ENCODE measurements at regions not wholly inside any gene's neighbourhood (a gene's known extent, or its start where the extent isn't known, plus 50 kb on each side); places are given as distances from the start of the nearest gene placed in this dataset.

DNA sequence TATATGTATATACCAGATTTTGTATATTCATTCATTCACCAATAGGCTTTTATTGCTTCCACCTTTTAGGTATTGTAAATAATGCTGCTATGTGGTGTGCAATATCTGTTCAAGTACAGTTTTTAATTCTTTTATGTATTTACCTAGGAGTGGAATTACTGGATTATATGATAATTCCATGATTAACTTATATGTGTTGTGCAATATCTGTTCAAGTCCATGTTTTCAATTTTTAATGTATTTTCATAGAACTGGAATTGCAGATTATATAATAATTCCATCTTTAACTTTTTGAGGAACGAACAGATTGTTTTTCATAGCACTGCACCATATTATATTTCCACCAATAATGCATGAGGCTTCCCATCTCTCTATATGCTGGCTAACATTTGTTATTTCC, 50.6 kb upstream of the L3MBTL4 start:
- no peak overlapping the region for H3K9ac ChIP-seq (ENCODE audit: low read length)
- H4K5ac ChIP-seq (ENCODE audit: low read length), result no peak overlapping the region
- no peak for DNase-seq
- H2BK120ac ChIP-seq (ENCODE audit: low read depth, low read length), result no peak overlapping the region
- H2AK5ac ChIP-seq (ENCODE audit: low read length), result no peak overlapping the region
- H3K4ac ChIP-seq (ENCODE audit: low read depth, low read length), result no peak overlapping the region
- H3K4me3 ChIP-seq (ENCODE audit: low read length), result no peak overlapping the region
- H3K4me1 ChIP-seq (ENCODE audit: control insufficient read depth, low read depth, low read length), result no peaks in the 10 kb centered on the region
- H3K23ac ChIP-seq (ENCODE audit: low read length), result no peak overlapping the region
- H3K27me3 ChIP-seq (ENCODE audit: insufficient read depth, low read length, poor library complexity), result no peaks in the 10 kb centered on the region
- no peaks in the 10 kb centered on the region for H3K79me2 ChIP-seq (ENCODE audit: control insufficient read depth, insufficient read depth, low read length)
- H3K18ac ChIP-seq (ENCODE audit: low read length), result no peak overlapping the region
- H4K8ac ChIP-seq (ENCODE audit: low read depth, low read length), result no peak overlapping the region
- no peaks in the 10 kb centered on the region for H3K79me1 ChIP-seq (ENCODE audit: low read length)
- H3K56ac ChIP-seq (ENCODE audit: low read length), result no peak overlapping the region
- H2BK15ac ChIP-seq (replicated peaks; ENCODE audit: low read depth), result no peak overlapping the region
- no peaks in the 10 kb centered on the region for H3K36me3 ChIP-seq (ENCODE audit: control insufficient read depth, insufficient read depth, low read length)
- no peak overlapping the region for H2BK5ac ChIP-seq (ENCODE audit: low read length)
- no CpG with 5 or more reads among the region's 1 CpG for WGBS (ENCODE audit: extremely low coverage, insufficient coverage, low lambda C conversion rate)
- no peak overlapping the region for H3K27ac ChIP-seq (ENCODE audit: low read depth, low read length)
- H3K4me2 ChIP-seq (ENCODE audit: low read length), result no peak overlapping the region

DNA sequence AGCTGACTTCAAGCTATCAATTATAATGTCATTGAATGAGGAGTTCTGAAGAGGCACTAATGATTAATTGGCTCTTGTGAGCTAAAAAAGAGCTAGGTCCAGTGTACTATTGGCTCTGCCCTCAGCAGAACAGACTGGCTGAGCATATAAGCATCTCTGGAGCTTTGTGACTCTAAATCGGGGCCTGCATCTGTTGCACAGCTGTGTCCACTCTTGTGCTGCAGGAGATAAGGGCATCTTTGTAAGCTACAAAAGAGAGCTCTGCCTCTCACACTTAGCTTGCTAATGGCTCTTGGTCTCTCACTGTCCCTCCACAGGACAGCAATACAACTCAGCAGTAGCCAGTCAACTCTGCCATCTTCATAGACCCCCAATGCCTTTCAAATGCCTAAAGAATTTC, 61.5 kb upstream of the L3MBTL4 start:
- H3K36me3 ChIP-seq (ENCODE audit: control insufficient read depth, insufficient read depth, low read length), result no peaks in the 10 kb centered on the region
- no peak overlapping the region for H3K23ac ChIP-seq (ENCODE audit: low read length)
- no peaks in the 10 kb centered on the region for H3K79me1 ChIP-seq (ENCODE audit: low read length)
- WGBS (ENCODE audit: extremely low coverage, insufficient coverage, low lambda C conversion rate), result no CpG with 5 or more reads among the region's 1 CpG
- H3K79me2 ChIP-seq (ENCODE audit: control insufficient read depth, insufficient read depth, low read length), result no peaks in the 10 kb centered on the region
- H3K4ac ChIP-seq (ENCODE audit: low read depth, low read length), result no peak overlapping the region
- H3K4me1 ChIP-seq (ENCODE audit: control insufficient read depth, low read depth, low read length), result no peaks in the 10 kb centered on the region
- H3K4me2 ChIP-seq (ENCODE audit: low read length), result no peak overlapping the region
- H2BK5ac ChIP-seq (ENCODE audit: low read length), result no peak overlapping the region
- no peak overlapping the region for H2BK15ac ChIP-seq (replicated peaks; ENCODE audit: low read depth)
- H3K4me3 ChIP-seq (ENCODE audit: low read length), result no peak overlapping the region
- H3K27ac ChIP-seq (ENCODE audit: low read depth, low read length), result no peak overlapping the region
- H4K8ac ChIP-seq (ENCODE audit: low read depth, low read length), result no peak overlapping the region
- H3K9ac ChIP-seq (ENCODE audit: low read length), result no peak overlapping the region
- H3K18ac ChIP-seq (ENCODE audit: low read length), result no peak overlapping the region
- no peak overlapping the region for H2AK5ac ChIP-seq (ENCODE audit: low read length)
- H3K56ac ChIP-seq (ENCODE audit: low read length), result no peak overlapping the region
- DNase-seq, result no peak
- no peak overlapping the region for H2BK120ac ChIP-seq (ENCODE audit: low read depth, low read length)
- H4K5ac ChIP-seq (ENCODE audit: low read length), result no peak overlapping the region
- H3K27me3 ChIP-seq (ENCODE audit: insufficient read depth, low read length, poor library complexity), result no peaks in the 10 kb centered on the region

DNA sequence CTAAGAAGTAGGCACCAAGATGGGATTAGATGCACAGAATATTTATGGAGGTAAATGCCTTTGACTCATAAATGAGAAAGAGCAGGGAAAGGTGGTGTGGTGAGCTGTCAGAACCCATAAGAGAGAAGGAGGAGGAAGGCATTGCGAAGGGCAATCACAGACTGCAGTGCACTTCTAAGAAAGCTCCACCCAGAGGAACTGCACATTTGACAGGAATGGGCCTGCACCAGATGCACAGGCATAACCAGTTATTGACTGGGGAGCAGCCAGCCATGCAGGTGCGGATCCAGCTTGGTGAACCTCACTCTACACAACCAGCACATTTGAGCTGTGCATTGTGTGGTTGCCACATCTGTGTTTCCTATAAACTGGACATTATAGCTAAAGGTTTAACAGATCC, 62.2 kb upstream of the L3MBTL4 start:
- DNase-seq, result no peak
- no peak overlapping the region for H2BK15ac ChIP-seq (replicated peaks; ENCODE audit: low read depth)
- no peak overlapping the region for H2BK120ac ChIP-seq (ENCODE audit: low read depth, low read length)
- no peak overlapping the region for H4K8ac ChIP-seq (ENCODE audit: low read depth, low read length)
- no peak overlapping the region for H3K4ac ChIP-seq (ENCODE audit: low read depth, low read length)
- no peak overlapping the region for H3K18ac ChIP-seq (ENCODE audit: low read length)
- H3K27ac ChIP-seq (ENCODE audit: low read depth, low read length), result no peak overlapping the region
- no CpG with 5 or more reads among the region's 2 CpGs for WGBS (ENCODE audit: extremely low coverage, insufficient coverage, low lambda C conversion rate)
- H4K5ac ChIP-seq (ENCODE audit: low read length), result no peak overlapping the region
- no peaks in the 10 kb centered on the region for H3K4me1 ChIP-seq (ENCODE audit: control insufficient read depth, low read depth, low read length)
- no peak overlapping the region for H3K4me2 ChIP-seq (ENCODE audit: low read length)
- no peak overlapping the region for H2AK5ac ChIP-seq (ENCODE audit: low read length)
- H3K79me1 ChIP-seq (ENCODE audit: low read length), result no peaks in the 10 kb centered on the region
- no peak overlapping the region for H3K23ac ChIP-seq (ENCODE audit: low read length)
- no peak overlapping the region for H3K4me3 ChIP-seq (ENCODE audit: low read length)
- H3K36me3 ChIP-seq (ENCODE audit: control insufficient read depth, insufficient read depth, low read length), result no peaks in the 10 kb centered on the region
- no peak overlapping the region for H3K9ac ChIP-seq (ENCODE audit: low read length)
- no peak overlapping the region for H2BK5ac ChIP-seq (ENCODE audit: low read length)
- H3K27me3 ChIP-seq (ENCODE audit: insufficient read depth, low read length, poor library complexity), result no peaks in the 10 kb centered on the region
- no peak overlapping the region for H3K56ac ChIP-seq (ENCODE audit: low read length)
- H3K79me2 ChIP-seq (ENCODE audit: control insufficient read depth, insufficient read depth, low read length), result no peaks in the 10 kb centered on the region

DNA sequence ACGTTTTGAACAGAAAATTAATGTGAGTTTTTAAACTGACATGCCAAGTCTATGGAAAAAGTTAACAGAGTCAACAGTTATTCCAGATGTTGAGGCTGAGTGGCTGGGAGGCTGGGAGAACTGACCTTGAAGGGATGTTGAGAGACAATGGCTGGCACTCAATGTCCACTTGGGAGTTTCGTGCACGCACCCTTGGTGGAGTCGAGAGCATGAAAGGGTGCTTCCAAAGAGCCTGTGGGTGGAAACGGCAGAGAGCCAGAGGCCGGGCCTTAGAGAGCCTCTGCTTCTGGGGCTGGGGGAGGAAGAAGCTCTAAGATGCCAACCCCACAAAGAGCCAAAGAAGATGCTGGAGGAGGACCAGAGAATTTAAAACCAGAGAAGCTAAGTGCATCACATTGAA, 63.4 kb upstream of the L3MBTL4 start:
- H3K23ac ChIP-seq (ENCODE audit: low read length), result no peak overlapping the region
- no peak overlapping the region for H3K18ac ChIP-seq (ENCODE audit: low read length)
- no peak overlapping the region for H2BK120ac ChIP-seq (ENCODE audit: low read depth, low read length)
- no peak overlapping the region for H3K4ac ChIP-seq (ENCODE audit: low read depth, low read length)
- no peaks in the 10 kb centered on the region for H3K36me3 ChIP-seq (ENCODE audit: control insufficient read depth, insufficient read depth, low read length)
- WGBS (ENCODE audit: extremely low coverage, insufficient coverage, low lambda C conversion rate), result 100% methylated on average over 1 of the region's 6 CpGs
- H3K9ac ChIP-seq (ENCODE audit: low read length), result no peak overlapping the region
- no peak overlapping the region for H2BK15ac ChIP-seq (replicated peaks; ENCODE audit: low read depth)
- no peak overlapping the region for H4K5ac ChIP-seq (ENCODE audit: low read length)
- no peak for DNase-seq
- no peak overlapping the region for H4K8ac ChIP-seq (ENCODE audit: low read depth, low read length)
- H3K79me1 ChIP-seq (ENCODE audit: low read length), result no peaks in the 10 kb centered on the region
- H2AK5ac ChIP-seq (ENCODE audit: low read length), result no peak overlapping the region
- no peak overlapping the region for H3K27ac ChIP-seq (ENCODE audit: low read depth, low read length)
- no peak overlapping the region for H3K56ac ChIP-seq (ENCODE audit: low read length)
- no peaks in the 10 kb centered on the region for H3K79me2 ChIP-seq (ENCODE audit: control insufficient read depth, insufficient read depth, low read length)
- H3K4me2 ChIP-seq (ENCODE audit: low read length), result no peak overlapping the region
- no peaks in the 10 kb centered on the region for H3K4me1 ChIP-seq (ENCODE audit: control insufficient read depth, low read depth, low read length)
- no peaks in the 10 kb centered on the region for H3K27me3 ChIP-seq (ENCODE audit: insufficient read depth, low read length, poor library complexity)
- H2BK5ac ChIP-seq (ENCODE audit: low read length), result no peak overlapping the region
- no peak overlapping the region for H3K4me3 ChIP-seq (ENCODE audit: low read length)

DNA sequence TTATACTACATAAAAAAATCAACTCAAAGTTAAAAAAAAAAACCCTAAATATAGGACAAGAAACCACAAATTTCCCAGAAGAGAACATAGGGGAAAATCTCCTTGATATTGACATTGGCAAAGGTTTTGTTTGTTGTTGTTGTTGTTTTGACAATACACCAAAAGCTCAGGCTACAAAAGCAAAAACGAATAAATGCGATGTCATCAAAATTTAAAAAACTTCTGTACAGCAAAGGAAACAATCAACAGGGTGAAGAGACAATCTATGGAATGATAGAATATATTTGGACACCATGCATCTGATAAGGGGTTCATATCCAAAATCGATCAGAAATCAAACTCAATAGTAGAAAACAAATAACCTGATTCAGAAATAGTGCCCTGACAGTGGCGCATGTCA, 65.0 kb upstream of the L3MBTL4 start:
- DNase-seq, result no peak
- Histone ChIP-seq H2AK5ac (ENCODE audit: low read length) (no peak overlapping the region), H3K4ac (ENCODE audit: low read depth, low read length) (no peak overlapping the region), H2BK5ac (ENCODE audit: low read length) (no peak overlapping the region), H3K4me1 (ENCODE audit: control insufficient read depth, low read depth, low read length) (no peaks in the 10 kb centered on the region), H3K4me3 (ENCODE audit: low read length) (no peak overlapping the region), H2BK120ac (ENCODE audit: low read depth, low read length) (no peak overlapping the region), H4K8ac (ENCODE audit: low read depth, low read length) (no peak overlapping the region), H3K27me3 (ENCODE audit: insufficient read depth, low read length, poor library complexity) (no peaks in the 10 kb centered on the region), H3K36me3 (ENCODE audit: control insufficient read depth, insufficient read depth, low read length) (no peaks in the 10 kb centered on the region), H3K56ac (ENCODE audit: low read length) (no peak overlapping the region), H2BK15ac (replicated peaks; ENCODE audit: low read depth) (no peak overlapping the region), H3K18ac (ENCODE audit: low read length) (no peak overlapping the region), H4K5ac (ENCODE audit: low read length) (no peak overlapping the region), H3K79me2 (ENCODE audit: control insufficient read depth, insufficient read depth, low read length) (no peaks in the 10 kb centered on the region), H3K4me2 (ENCODE audit: low read length) (no peak overlapping the region), H3K27ac (ENCODE audit: low read depth, low read length) (no peak overlapping the region), H3K79me1 (ENCODE audit: low read length) (no peaks in the 10 kb centered on the region), H3K9ac (ENCODE audit: low read length) (no peak overlapping the region), H3K23ac (ENCODE audit: low read length) (no peak overlapping the region)
- WGBS (ENCODE audit: extremely low coverage, insufficient coverage, low lambda C conversion rate), result no CpG with 5 or more reads among the region's 4 CpGs

DNA sequence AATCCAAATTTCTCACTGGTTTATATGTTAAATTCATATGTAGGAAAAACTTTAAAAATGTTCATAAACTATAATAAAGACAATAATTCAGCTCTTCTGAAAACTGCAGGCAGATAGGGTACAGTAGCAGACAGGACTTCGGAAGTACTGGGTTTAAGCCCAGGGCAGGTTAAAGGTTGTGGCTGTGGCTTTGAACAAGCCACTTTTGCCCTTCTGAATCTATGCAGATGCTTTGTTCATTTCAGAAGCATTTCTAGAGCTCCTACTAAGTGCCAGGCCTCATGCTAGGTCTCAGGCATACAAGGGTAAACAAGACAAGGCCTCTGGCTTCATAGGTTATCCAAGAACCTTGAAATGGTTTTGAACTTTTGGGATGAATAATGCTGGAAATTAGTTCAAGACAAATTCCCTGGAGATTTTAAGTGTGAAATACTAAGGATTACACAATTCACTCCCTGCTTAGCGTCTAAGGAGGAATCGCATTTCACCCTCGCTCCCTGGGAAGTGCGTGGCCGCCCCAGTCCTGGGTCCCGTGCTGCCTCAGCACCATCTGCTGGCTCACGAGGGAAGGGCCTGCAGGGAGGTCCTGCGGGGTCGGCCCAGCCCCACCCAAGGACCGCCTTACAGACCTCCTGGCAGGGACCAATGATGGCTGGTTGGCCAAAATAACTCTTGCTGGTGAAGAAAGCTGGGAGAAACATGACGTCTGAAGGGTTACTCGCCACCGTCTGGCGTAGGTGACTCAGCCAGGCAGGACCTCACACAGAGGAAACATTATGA, 67.7 kb upstream of the L3MBTL4 start:
- no peaks in the 10 kb centered on the region for H3K79me1 ChIP-seq (ENCODE audit: low read length)
- no peak overlapping the region for H2BK120ac ChIP-seq (ENCODE audit: low read depth, low read length)
- no peak overlapping the region for H3K9ac ChIP-seq (ENCODE audit: low read length)
- H3K27ac ChIP-seq (ENCODE audit: low read depth, low read length), result no peak overlapping the region
- H3K79me2 ChIP-seq (ENCODE audit: control insufficient read depth, insufficient read depth, low read length), result no peaks in the 10 kb centered on the region
- H3K27me3 ChIP-seq (ENCODE audit: insufficient read depth, low read length, poor library complexity), result no peaks in the 10 kb centered on the region
- no peak overlapping the region for H3K4ac ChIP-seq (ENCODE audit: low read depth, low read length)
- H3K4me2 ChIP-seq (ENCODE audit: low read length), result no peak overlapping the region
- no peak overlapping the region for H2AK5ac ChIP-seq (ENCODE audit: low read length)
- no peak overlapping the region for H2BK5ac ChIP-seq (ENCODE audit: low read length)
- no peak overlapping the region for H3K23ac ChIP-seq (ENCODE audit: low read length)
- peaks cover 4% of the 10 kb centered on the region for H3K4me1 ChIP-seq (ENCODE audit: control insufficient read depth, low read depth, low read length)
- H3K4me3 ChIP-seq (ENCODE audit: low read length), result no peak overlapping the region
- H2BK15ac ChIP-seq (replicated peaks; ENCODE audit: low read depth), result no peak overlapping the region
- H4K5ac ChIP-seq (ENCODE audit: low read length), result no peak overlapping the region
- DNase-seq, result peak; percentile 90
- WGBS (ENCODE audit: extremely low coverage, insufficient coverage, low lambda C conversion rate), result no CpG with 5 or more reads among the region's 15 CpGs
- H3K36me3 ChIP-seq (ENCODE audit: control insufficient read depth, insufficient read depth, low read length), result no peaks in the 10 kb centered on the region
- peak overlapping the region; percentile 57 for H3K18ac ChIP-seq (ENCODE audit: low read length)
- peak overlapping the region; percentile 67 for H4K8ac ChIP-seq (ENCODE audit: low read depth, low read length)
- no peak overlapping the region for H3K56ac ChIP-seq (ENCODE audit: low read length)
